Colonic mucosa (tissue), 4 donors: ENCODE measurements at regions not wholly inside any gene's neighbourhood (a gene's known extent, or its start where the extent isn't known, plus 50 kb on each side); places are given as distances from the start of the nearest gene placed in this dataset.

Source experiments
- DNase-seq: peaks from one replicate; pipeline ENCODE4 v3.0.0-alpha.2; 2020
- H3K27ac ChIP-seq: fragments of 200-600 bp; one replicate; pipeline ENCODE4 v1.8.0; 2021
- H3K27me3 ChIP-seq: fragments of 200-600 bp; one replicate; pipeline ENCODE4 v1.8.0; 2021
- H3K36me3 ChIP-seq: fragments of 200-600 bp; one replicate; pipeline ENCODE4 v1.8.0; 2021
- H3K4me1 ChIP-seq: fragments of 200-600 bp; one replicate; pipeline ENCODE4 v1.8.0; 2021; ENCODE audit warnings: mild to moderate bottlenecking
- H3K4me3 ChIP-seq: fragments of 200-600 bp; one replicate; pipeline ENCODE4 v1.8.0; 2021
- H3K9ac ChIP-seq, 2 donors: one replicate each; pipeline ENCODE4 v1.7.0; 2013; ENCODE audit warnings: control low read depth in 2 of 2, low read depth in 2 of 2, low read length in 2 of 2
- H3K9me3 ChIP-seq: fragments of 200-600 bp; one replicate; pipeline ENCODE4 v1.8.0; 2021
- CTCF ChIP-seq: fragments of 200-600 bp; IDR thresholded peaks from one replicate; pipeline ENCODE4 v1.8.0; 2022; ENCODE audit warnings: antibody characterized with exemption, mild to moderate bottlenecking
- intact Hi-C: fragments of 100-400 bp; cut with DNase I; formaldehyde crosslinking; loops from one replicate; pipeline ENCODE4 v1.14.1; 2022
- donor health status: healthy.
- donor health status: DM: no; HTN: no; CAD: no.
- donor health status: DM: no; HTN: no; CAD: no.

- DNase-seq = no peak
- no peak for TF ChIP-seq CTCF
Measured at GRCh38 chr6:65776332-65776731, 69.3 kb upstream of the EYS start.

GRCh38 chr6:65771946-65772345, 64.9 kb upstream of the EYS start:
- Histone ChIP-seq H3K27ac (no peak overlapping the region), H3K36me3 (no peaks in the 10 kb centered on the region), H3K4me1 (no peaks in the 10 kb centered on the region), H3K9me3 (no peaks in the 10 kb centered on the region), H3K9ac (no peak overlapping the region), H3K27me3 (no peaks in the 10 kb centered on the region), H3K4me3 (no peak overlapping the region)
- no peak for TF ChIP-seq CTCF
- intact Hi-C loops = no loop called here
- DNase-seq = no peak

More at GRCh38 chr6:65776332-65776731, 69.3 kb upstream of the EYS start:
- Histone ChIP-seq H3K4me3 (no peak overlapping the region), H3K9me3 (no peaks in the 10 kb centered on the region), H3K27ac (no peak overlapping the region), H3K27me3 (no peaks in the 10 kb centered on the region), H3K36me3 (no peaks in the 10 kb centered on the region), H3K4me1 (no peaks in the 10 kb centered on the region), H3K9ac (no peak overlapping the region)
- intact Hi-C loops = loop anchor here (5.0 kb wide), 1 partner anchor 139 kb away; no protein-coding TSS in a partner anchor

- Histone ChIP-seq H3K27me3 (no peaks in the 10 kb centered on the region), H3K4me1 (no peaks in the 10 kb centered on the region), H3K9me3 (no peaks in the 10 kb centered on the region), H3K27ac (no peak overlapping the region), H3K9ac (no peak overlapping the region), H3K4me3 (no peak overlapping the region), H3K36me3 (no peaks in the 10 kb centered on the region)
- DNase-seq = no peak
- intact Hi-C loops = no loop called here
- no peak for TF ChIP-seq CTCF
Measured at GRCh38 chr6:65761890-65762289, 54.9 kb upstream of the EYS start.

DNA sequence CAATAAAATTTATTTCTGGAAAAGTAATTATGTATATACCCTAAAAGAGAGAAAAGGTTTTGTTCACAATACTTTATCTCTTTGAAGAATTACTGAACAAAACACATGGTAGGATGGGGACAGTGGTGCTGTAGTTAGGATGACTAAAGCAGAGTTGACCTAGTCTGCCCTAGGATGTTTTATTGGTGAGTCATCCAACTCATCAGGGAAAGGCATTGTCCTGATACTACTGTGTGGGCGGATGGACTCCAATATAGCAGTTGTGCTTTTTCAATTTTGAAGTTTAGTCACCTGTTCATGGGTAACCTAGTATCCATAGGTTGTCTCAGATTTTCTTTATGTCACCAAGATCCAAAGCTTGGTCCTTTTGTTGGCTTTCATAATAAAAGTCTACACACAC, 53.3 kb upstream of the EYS start:
- Histone ChIP-seq H3K9me3 (no peaks in the 10 kb centered on the region), H3K4me3 (no peak overlapping the region), H3K4me1 (no peaks in the 10 kb centered on the region), H3K27ac (no peak overlapping the region), H3K36me3 (no peaks in the 10 kb centered on the region), H3K9ac (no peak overlapping the region), H3K27me3 (no peaks in the 10 kb centered on the region)
- intact Hi-C loops = no loop called here
- TF ChIP-seq CTCF = no peak
- no peak for DNase-seq
